ENCODE measurements at regions not wholly inside any gene's neighbourhood (a gene's known extent, or its start where the extent isn't known, plus 50 kb on each side); places are given as distances from the start of the nearest gene placed in this dataset.
A peak's percentile ranks its signal among the peaks of the same experiment; 100 is the strongest.

DNA sequence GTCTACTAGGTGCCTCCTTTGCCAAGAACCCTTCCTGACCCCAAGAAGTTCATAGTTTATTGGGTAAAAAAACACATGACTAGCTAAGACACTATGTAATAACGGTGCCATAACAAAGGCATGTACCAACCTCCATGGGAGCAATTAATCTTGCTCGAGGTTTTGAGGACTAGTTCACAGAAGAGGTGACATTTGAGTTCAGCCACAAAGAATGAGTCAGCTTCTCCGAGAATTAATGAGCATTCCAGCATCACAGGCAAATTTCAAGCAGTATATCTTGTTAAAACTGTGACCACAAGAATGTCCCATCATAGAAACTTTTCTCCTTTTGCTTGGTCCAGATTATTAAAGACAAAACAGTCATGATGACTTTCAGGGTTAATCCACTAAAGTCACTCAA is 113.0 kb upstream of the RAP1B start:
- FAIRE-seq (peak; percentile 46), DNase-seq (ENCODE audit: low read depth, low spot score) (peak; percentile 23)
- dilution Hi-C loops (cut with MboI; ENCODE audit: extremely low pct_ligation_motif_present, low sequenced_read_pairs): no loop called here
- H2AFZ ChIP-seq (ENCODE audit: control insufficient read depth, low read length): no peak overlapping the region
- H3K9me1 ChIP-seq (ENCODE audit: control insufficient read depth, extremely low read depth, insufficient read depth, low read length): no peaks in the 10 kb centered on the region
- H3K27me3 ChIP-seq (ENCODE audit: control insufficient read depth, extremely low read depth, insufficient read depth, low read length): no peaks in the 10 kb centered on the region
- TF ChIP-seq, protein P1, sequence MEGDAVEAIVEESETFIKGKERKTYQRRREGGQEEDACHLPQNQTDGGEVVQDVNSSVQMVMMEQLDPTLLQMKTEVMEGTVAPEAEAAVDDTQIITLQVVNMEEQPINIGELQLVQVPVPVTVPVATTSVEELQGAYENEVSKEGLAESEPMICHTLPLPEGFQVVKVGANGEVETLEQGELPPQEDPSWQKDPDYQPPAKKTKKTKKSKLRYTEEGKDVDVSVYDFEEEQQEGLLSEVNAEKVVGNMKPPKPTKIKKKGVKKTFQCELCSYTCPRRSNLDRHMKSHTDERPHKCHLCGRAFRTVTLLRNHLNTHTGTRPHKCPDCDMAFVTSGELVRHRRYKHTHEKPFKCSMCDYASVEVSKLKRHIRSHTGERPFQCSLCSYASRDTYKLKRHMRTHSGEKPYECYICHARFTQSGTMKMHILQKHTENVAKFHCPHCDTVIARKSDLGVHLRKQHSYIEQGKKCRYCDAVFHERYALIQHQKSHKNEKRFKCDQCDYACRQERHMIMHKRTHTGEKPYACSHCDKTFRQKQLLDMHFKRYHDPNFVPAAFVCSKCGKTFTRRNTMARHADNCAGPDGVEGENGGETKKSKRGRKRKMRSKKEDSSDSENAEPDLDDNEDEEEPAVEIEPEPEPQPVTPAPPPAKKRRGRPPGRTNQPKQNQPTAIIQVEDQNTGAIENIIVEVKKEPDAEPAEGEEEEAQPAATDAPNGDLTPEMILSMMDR (optimal IDR thresholded peaks at IDR 0.05 in 1 of 3, IDR thresholded peaks at IDR 0.05 in 1 of 3, conservative IDR thresholded peaks at IDR 0.05 in 1 of 3; ENCODE audit: extremely low read depth in 1 of 3, insufficient read depth in 2 of 3, low read length in 3 of 3): no peak
- TF ChIP-seq EZH2 (IDR thresholded peaks at IDR 0.05; ENCODE audit: low read length): no peak
- peaks cover 9% of the 10 kb centered on the region for H3K4me1 ChIP-seq (ENCODE audit: control insufficient read depth, extremely low read depth, insufficient read depth, low read length)
- no peak overlapping the region for H3K9ac ChIP-seq (ENCODE audit: control insufficient read depth, extremely low read depth, insufficient read depth, low read length)
- H3K9me3 ChIP-seq (ENCODE audit: control insufficient read depth, low read depth, low read length): no peaks in the 10 kb centered on the region
- no peaks in the 10 kb centered on the region for H3K36me3 ChIP-seq (ENCODE audit: control insufficient read depth in 2 of 2, extremely low read depth in 1 of 2, insufficient read depth in 2 of 2, low read length in 2 of 2)
- H3K4me2 ChIP-seq (ENCODE audit: control insufficient read depth, extremely low read depth, insufficient read depth, low read depth, low read length): no peak overlapping the region
- H3K79me2 ChIP-seq (ENCODE audit: control insufficient read depth, insufficient read depth, low read length): no peaks in the 10 kb centered on the region
- no peak overlapping the region for H3K27ac ChIP-seq (ENCODE audit: control insufficient read depth, insufficient read depth, low read length)
- no peak overlapping the region for H3K4me3 ChIP-seq (ENCODE audit: control insufficient read depth in 2 of 3, extremely low read depth in 1 of 3, insufficient read depth in 2 of 3, low read depth in 1 of 3, low read length in 3 of 3)
- H4K20me1 ChIP-seq (ENCODE audit: control insufficient read depth, extremely low read depth, insufficient read depth, low read length): no peaks in the 10 kb centered on the region

DNA sequence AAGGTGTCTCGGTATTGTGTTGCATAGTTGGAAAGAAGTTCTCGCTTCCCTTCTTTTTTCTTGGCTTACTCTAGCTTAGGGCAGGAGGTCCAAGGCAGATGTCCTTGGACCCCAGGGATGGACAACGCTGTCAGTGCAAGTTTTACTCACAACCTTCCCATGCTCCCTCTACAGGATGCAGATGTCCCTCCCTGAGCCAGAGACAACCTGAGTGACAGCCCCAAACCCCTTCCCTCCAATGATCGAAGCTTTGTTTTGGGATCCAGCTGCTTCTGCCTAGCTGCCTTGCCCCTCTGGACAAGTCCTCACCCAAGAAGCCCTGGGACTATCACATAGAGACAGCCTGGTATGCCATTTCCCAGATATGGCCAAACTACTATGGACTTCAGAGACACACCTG is 112.0 kb upstream of the RAP1B start:
- H3K4me3 ChIP-seq (ENCODE audit: control insufficient read depth in 2 of 3, extremely low read depth in 1 of 3, insufficient read depth in 2 of 3, low read depth in 1 of 3, low read length in 3 of 3): no peak overlapping the region
- H3K36me3 ChIP-seq (ENCODE audit: control insufficient read depth in 2 of 2, extremely low read depth in 1 of 2, insufficient read depth in 2 of 2, low read length in 2 of 2): no peaks in the 10 kb centered on the region
- dilution Hi-C loops (cut with MboI; ENCODE audit: extremely low pct_ligation_motif_present, low sequenced_read_pairs): no loop called here
- no peaks in the 10 kb centered on the region for H4K20me1 ChIP-seq (ENCODE audit: control insufficient read depth, extremely low read depth, insufficient read depth, low read length)
- no peak overlapping the region for H3K9ac ChIP-seq (ENCODE audit: control insufficient read depth, extremely low read depth, insufficient read depth, low read length)
- no peak overlapping the region for H3K27ac ChIP-seq (ENCODE audit: control insufficient read depth, insufficient read depth, low read length)
- no peak for FAIRE-seq
- no peaks in the 10 kb centered on the region for H3K27me3 ChIP-seq (ENCODE audit: control insufficient read depth, extremely low read depth, insufficient read depth, low read length)
- H2AFZ ChIP-seq (ENCODE audit: control insufficient read depth, low read length): no peak overlapping the region
- H3K79me2 ChIP-seq (ENCODE audit: control insufficient read depth, insufficient read depth, low read length): no peaks in the 10 kb centered on the region
- DNase-seq (ENCODE audit: low read depth, low spot score): no peak
- no peaks in the 10 kb centered on the region for H3K9me3 ChIP-seq (ENCODE audit: control insufficient read depth, low read depth, low read length)
- peaks cover 9% of the 10 kb centered on the region for H3K4me1 ChIP-seq (ENCODE audit: control insufficient read depth, extremely low read depth, insufficient read depth, low read length)
- H3K4me2 ChIP-seq (ENCODE audit: control insufficient read depth, extremely low read depth, insufficient read depth, low read depth, low read length): no peak overlapping the region
- H3K9me1 ChIP-seq (ENCODE audit: control insufficient read depth, extremely low read depth, insufficient read depth, low read length): no peaks in the 10 kb centered on the region
- TF ChIP-seq, protein P1 (optimal IDR thresholded peaks at IDR 0.05 in 1 of 3, IDR thresholded peaks at IDR 0.05 in 1 of 3, conservative IDR thresholded peaks at IDR 0.05 in 1 of 3; ENCODE audit: extremely low read depth in 1 of 3, insufficient read depth in 2 of 3, low read length in 3 of 3): peak in 1 of 3 experiments; percentile 17
- no peak for TF ChIP-seq EZH2 (IDR thresholded peaks at IDR 0.05; ENCODE audit: low read length)

Data from keratinocyte (primary cell).